ENCODE measurements at regions not wholly inside any gene's neighbourhood (a gene's known extent, or its start where the extent isn't known, plus 50 kb on each side); places are given as distances from the start of the nearest gene placed in this dataset.

DNA sequence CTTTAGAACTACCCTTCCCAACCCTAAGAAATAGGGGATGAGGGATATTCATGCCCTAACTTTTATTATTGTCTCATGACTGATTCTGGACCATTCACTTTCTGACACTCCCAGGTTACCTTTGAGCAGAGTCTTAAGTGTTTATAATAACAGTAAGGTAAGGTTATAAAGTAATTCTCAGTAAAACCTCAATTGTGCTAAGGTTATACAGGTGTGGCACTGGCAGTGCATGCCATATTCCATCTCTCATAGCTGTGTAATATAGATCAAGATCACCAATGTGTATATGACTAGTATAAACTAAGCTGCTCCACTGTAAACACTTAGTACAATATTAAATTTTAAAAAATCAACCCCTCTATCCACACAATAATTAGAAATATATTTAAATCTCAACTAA, 89.1 kb downstream of the KCNJ2 start:
- no peak for TF ChIP-seq CTCF (conservative IDR thresholded peaks at IDR 0.05; ENCODE audit: low read length)
- TF ChIP-seq EZH2phosphoT487 (IDR thresholded peaks at IDR 0.05; ENCODE audit: borderline replicate concordance), result no peak

Measured in Loucy (cell line).